GM19043 (cell line): ENCODE measurements at regions not wholly inside any gene's neighbourhood (a gene's known extent, or its start where the extent isn't known, plus 50 kb on each side); places are given as distances from the start of the nearest gene placed in this dataset.
"Not testable (repeated sequence)": the region's sequence is repeated elsewhere in the genome, so short reads cannot be mapped to it uniquely, and the experiment has no call there.

Experiments used
- ATAC-seq: cut with Tn5 transposase; IDR thresholded peaks from one replicate; pipeline ENCODE4 v1.9.1; 2021; ENCODE audit warnings: low read depth; ENCODE audit not compliant: unreplicated experiment

GRCh38 chr4:151558496-151559113 is 149.6 kb downstream of the FHIP1A start:
- ATAC-seq, result no peak

DNA sequence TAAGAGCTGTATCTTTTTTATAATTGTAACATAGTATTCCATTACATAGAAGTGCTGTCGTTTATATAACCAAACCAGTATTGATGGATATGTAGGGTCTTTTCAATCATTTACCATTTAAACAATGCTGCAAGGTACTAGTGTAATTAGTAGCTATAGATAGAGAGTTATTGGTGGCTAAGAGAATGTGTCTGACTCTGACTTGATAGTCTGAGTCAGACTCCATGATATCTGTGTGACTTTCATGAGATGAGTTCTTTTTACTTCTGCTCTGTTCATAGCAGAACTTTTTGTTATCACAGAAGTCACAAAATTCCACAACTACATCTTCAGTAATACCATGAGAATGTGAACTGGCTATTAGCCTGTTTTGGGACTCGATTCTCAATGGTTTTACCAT is 150.6 kb downstream of the FHIP1A start:
- no peak for ATAC-seq

DNA sequence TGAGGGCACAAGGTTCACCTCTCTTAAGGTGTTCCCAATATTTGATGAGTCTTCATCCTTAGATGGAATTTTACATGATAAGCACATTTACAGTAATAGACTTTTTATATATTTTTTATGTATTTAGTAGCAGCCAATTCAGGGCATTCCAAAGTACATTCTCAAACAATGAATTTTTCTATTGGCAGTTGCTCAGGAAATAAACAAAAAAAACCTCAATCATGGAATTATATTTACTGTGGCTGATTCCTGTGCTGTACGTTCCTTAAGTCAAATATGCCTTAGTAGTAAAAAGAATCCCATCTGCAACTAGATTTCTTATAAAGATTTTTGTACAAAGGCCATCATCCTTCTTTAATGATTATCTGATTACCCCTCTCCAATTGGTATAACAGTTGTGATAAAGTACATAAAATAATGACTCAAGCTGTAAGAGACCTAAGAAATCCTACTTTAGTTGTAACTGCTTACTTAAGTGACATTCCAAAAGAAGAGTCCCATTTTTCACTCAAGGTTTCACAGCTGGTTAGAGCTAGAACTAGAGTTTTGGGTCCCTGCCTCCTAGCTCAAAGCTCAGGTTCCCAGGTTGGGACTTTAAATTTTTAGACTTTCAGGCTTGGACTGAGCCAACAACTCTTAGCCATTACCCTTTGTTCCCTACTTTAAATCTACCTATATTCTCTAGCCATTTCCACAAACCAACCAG is 152.7 kb downstream of the FHIP1A start:
- ATAC-seq, result no peak

GRCh38 chr4:151563194-151563593 is 154.2 kb downstream of the FHIP1A start:
- ATAC-seq, result no peak

- ATAC-seq, result no peak
These were observed 155.3 kb downstream of the FHIP1A start for GRCh38 chr4:151564321-151564720.

DNA sequence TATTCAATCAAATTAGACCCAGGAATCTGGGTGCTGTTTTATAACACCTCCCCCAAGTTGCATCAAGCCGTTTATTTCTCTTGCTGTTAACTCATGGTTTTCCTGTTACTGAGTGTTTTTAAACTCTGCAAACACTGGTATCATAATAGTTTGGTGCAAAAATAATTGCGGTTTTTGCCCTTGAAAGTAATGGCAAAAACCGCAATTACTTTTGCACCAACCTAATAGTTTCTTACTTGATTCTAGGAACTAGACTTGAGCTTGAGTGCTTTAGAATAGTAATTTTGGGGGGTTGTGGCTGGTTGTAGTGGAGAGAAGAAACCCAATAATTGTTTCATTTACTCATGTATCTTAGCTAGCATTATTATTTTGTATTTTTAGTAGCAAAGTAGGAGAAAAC is 156.6 kb downstream of the FHIP1A start:
- ATAC-seq, result no peak

DNA sequence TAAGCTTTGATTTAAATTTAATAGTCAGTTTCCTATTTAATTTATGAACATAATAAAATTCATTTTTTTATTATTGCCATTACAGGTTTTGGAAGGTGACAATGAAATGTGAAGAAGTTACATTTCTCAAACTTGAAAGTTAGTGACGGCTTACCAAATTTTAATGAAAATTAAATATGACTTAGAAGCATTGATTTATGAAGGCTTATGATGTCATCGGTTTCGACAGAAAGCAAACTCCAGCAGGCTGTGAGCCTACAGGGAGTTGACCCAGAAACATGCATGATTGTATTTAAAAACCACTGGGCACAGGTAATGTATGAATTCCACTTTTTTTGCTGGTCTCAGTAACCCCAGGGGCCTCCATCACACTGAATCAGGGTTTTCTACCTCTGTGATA is 157.1 kb downstream of the FHIP1A start:
- no peak for ATAC-seq

GRCh38 chr4:151567056-151567455 is 158.1 kb downstream of the FHIP1A start:
- peak; percentile 92 for ATAC-seq

GRCh38 chr4:151568966-151569365 is 160.0 kb downstream of the FHIP1A start:
- ATAC-seq, result no peak

DNA sequence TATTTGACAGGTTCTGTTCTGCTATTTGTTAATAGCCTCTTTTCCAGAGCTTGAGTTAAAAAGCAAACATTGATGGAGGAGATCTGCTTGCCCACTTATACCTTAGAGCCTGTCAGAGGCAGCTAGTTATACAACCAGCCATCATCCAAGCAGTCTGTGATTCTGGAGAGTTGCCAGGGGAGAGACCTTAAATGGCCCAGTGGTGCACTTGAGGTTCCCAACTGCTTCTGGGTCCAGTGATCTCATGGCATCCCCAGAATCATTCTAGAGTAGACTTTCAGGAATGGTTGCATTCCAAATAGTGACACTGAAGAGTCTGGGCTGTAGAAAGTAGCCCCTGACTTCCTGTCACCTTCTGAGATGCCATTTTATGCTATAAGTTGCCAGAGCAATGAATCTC is 160.7 kb downstream of the FHIP1A start:
- ATAC-seq, result no peak

DNA sequence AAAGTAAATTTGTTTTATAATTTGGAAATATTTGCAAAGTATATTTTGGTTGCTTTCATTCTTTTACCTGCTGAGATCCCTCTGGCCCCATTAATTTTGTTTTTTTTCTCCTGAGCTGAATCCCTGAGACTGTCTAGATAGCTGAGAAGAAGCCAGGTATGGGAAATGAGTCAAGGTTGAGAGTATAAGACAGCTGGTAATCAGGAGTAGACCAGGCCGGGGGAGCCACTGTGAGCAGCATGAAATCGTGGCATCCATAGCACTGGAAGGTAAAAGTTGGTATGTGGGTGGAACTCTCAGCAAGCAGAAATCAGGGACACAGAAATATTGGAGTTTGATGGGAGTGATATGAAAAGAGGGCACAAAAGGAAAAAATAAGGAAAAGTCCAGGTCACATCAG is 164.5 kb downstream of the FHIP1A start:
- no peak for ATAC-seq

DNA sequence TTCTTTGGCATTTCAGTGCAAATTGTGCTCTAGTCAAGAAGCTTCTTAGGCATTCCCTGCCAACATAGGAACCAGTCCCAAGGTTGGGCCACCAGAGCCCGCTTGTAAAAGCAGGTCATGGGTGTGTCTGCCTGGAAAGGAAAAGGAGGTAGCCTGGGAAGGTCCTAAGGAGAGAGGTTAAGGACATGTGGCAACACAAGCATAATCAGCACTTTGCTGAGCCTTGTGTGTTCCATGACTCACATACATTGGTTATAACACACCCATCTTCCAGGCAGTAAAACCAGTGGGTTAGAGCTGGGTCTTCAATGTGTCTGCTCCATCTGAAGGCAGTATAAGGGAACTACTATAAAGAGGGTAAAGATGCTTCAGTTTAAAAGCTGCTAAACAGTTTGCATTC is 165.0 kb downstream of the FHIP1A start:
- no peak for ATAC-seq

GRCh38 chr4:151574968-151575367 is 166.0 kb downstream of the FHIP1A start:
- no peak for ATAC-seq

- no peak for ATAC-seq
These were observed 166.7 kb downstream of the FHIP1A start for GRCh38 chr4:151575646-151576045.

DNA sequence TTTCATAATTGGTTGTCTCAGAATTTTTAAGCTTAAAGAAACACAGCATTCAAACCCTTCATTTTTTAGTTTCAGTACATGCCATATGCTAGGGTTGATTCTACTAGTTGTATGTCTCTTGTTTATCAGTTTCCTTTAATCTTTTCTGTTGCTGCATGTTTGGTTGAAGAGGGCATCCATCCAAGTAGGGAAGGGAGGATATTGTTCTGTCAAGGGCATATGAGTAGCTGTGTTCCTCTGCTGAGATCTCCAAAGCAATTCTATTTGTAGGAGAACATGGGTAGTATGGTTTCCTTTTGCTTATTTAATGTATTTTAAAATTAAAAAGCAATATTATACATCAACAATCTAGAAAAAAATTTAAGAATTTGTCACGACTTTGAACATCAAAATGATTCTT is 167.7 kb downstream of the FHIP1A start:
- no peak for ATAC-seq

- no peak for ATAC-seq
These were observed 172.6 kb downstream of the FHIP1A start for GRCh38 chr4:151581570-151581969.

GRCh38 chr4:151582098-151582497 is 173.1 kb downstream of the FHIP1A start:
- ATAC-seq, result no peak

DNA sequence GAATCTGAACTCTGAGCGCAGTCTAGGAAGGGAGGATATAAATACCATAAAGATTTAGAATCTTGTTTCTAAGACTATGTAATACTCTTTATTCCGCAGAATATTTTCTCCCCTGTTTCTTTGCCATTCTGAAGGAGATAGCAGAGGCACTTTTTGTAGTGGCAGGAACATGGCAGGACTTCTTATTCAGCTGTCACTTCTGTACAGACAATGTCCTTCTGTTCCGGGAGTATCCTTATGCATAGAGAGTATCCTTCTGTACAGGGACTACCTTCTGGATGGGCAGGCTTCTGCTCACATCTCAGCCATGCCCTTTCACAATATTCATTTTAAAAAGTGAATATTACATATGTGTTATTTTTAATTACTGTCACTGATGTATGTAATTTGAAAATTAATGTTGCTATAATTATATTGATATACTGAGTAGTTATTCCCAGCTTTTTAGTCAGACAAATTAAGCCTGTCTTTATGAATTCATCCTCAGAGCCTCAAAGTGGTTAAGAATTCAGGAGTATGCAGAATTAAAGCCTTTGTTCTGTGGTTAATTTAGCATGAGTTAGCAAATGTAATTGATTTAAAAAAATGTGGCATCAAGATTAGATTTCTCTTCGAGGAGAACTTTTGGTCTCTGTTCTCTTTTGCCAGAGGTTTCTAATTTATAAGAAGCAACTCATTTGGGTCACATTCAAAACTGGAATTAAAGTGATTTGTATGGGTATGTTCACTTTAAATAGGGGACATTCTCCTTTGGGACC is 174.4 kb downstream of the FHIP1A start:
- no peak for ATAC-seq

- ATAC-seq, result no peak
These were observed 175.1 kb downstream of the FHIP1A start for GRCh38 chr4:151584101-151584500.

- ATAC-seq, result not testable (repeated sequence)
These were observed 165.2 kb downstream of the GATB start for GRCh38 chr4:151595629-151596028.

- not testable (repeated sequence) for ATAC-seq
These were observed 163.1 kb downstream of the GATB start for GRCh38 chr4:151597691-151598090.

DNA sequence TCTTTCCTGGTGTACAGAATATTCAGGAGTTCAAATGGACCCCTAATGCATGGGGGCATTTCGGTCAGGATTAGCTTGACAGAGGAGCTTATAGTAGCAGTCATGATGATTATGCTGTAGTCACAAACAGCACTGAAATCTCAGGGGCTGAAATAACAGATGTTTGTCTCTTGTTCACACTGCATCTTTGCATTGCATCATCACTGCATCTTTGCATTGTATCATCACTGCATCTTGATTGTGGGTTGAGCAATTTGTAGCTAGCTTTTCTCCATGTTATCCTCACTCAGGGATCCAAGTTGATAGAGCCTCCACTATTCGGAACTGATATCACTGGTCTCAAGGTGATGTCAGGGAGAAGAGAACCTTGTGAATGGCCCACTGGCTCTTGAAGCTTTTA is 160.9 kb downstream of the GATB start:
- no peak for ATAC-seq
